SK-N-SH (cell line): ENCODE measurements at regions not wholly inside any gene's neighbourhood (a gene's known extent, or its start where the extent isn't known, plus 50 kb on each side); places are given as distances from the start of the nearest gene placed in this dataset.

Experiments used
- CTCF ChIA-PET: fragments of 300-600, 350-600 bp; formaldehyde crosslinking; extraction: SDS; loops from one replicate; lab custom pipeline; 2021; lab: Yijun Ruan, JAX
- POLR2A ChIA-PET: fragments of 350-600 bp; sonication (Branson Sonifier 250); formaldehyde crosslinking; extraction: SDS; loops from one replicate; lab custom pipeline; 2020; ENCODE audit warnings: antibody characterized with exemption, inconsistent platforms; lab: Yijun Ruan, JAX
- DNase-seq: peaks from one replicate; pipeline ENCODE4 v3.0.0; 2012
- H2AFZ ChIP-seq: fragments of 200-600 bp; sonication (generic); 2 replicates; pipeline ENCODE4 v1.8.1; 2016; ENCODE audit warnings: antibody characterized with exemption, mild to moderate bottlenecking, low read depth
- H3F3A ChIP-seq: fragments of 200-600 bp; sonication (generic); replicated peaks from 2 replicates; pipeline ENCODE3; 2016; ENCODE audit warnings: antibody characterized with exemption, mild to moderate bottlenecking; ENCODE audit not compliant: insufficient read depth
- H3K27ac ChIP-seq, 2 experiments: fragments of 200-500 bp in 1 of 2; fragments of 200-600 bp in 1 of 2; sonication (Bioruptor generic) in 1 of 2; sonication (generic), shearing (Covaris generic) in 1 of 2; 2 replicates each; pipeline versions ENCODE4 v1.5.1 to v1.6.1; 2014 to 2016; ENCODE audit warnings: low read depth in 2 of 2, inconsistent platforms in 1 of 2, low read length in 1 of 2, mild to moderate bottlenecking in 1 of 2, mixed read lengths in 1 of 2
- H3K27me3 ChIP-seq: fragments of 200-600 bp; sonication (generic), shearing (Covaris generic); 2 replicates; pipeline ENCODE4 v1.6.1; 2016; ENCODE audit warnings: mixed run types; ENCODE audit not compliant: insufficient read depth
- H3K36me3 ChIP-seq, 2 experiments: fragments of 200-500 bp in 1 of 2; fragments of 200-600 bp in 1 of 2; sonication (Bioruptor generic) in 1 of 2; sonication (generic) in 1 of 2; replicated peaks in 1 of 2; 2 replicates each; pipeline versions ENCODE3 to v1.5.1; 2014 to 2016; ENCODE audit warnings: low read length in 1 of 2, mild to moderate bottlenecking in 1 of 2; ENCODE audit not compliant: insufficient read depth in 2 of 2, control insufficient read depth in 1 of 2
- H3K4me1 ChIP-seq, 2 experiments: fragments of 200-500 bp in 1 of 2; fragments of 200-600 bp in 1 of 2; sonication (Bioruptor generic) in 1 of 2; sonication (generic), shearing (Covaris generic) in 1 of 2; 2 replicates each; pipeline versions ENCODE4 v1.5.1 to v1.6.1; 2014 to 2016; ENCODE audit warnings: low read depth in 1 of 2, low read length in 1 of 2, mixed run types in 1 of 2; ENCODE audit not compliant: insufficient read depth in 2 of 2, control insufficient read depth in 1 of 2
- H3K4me2 ChIP-seq: fragments of 200-600 bp; sonication (generic), shearing (Covaris generic); 2 replicates; pipeline ENCODE4 v1.6.1; 2017; ENCODE audit warnings: mixed run types
- H3K4me3 ChIP-seq, 2 experiments: fragments of 200-500 bp in 1 of 2; fragments of 200-600 bp in 1 of 2; sonication (Bioruptor generic) in 1 of 2; sonication (generic), shearing (Covaris generic) in 1 of 2; 2 replicates each; pipeline versions ENCODE4 v1.5.1 to v1.8.1; 2014 to 2016; ENCODE audit warnings: low read depth in 2 of 2, inconsistent platforms in 1 of 2, low read length in 1 of 2, mild to moderate bottlenecking in 1 of 2, mixed read lengths in 1 of 2, moderate library complexity in 1 of 2
- H3K79me2 ChIP-seq: fragments of 200-600 bp; sonication (generic); 2 replicates; pipeline ENCODE4 v1.8.1; 2017; ENCODE audit warnings: mild to moderate bottlenecking; ENCODE audit not compliant: insufficient read depth
- H3K9ac ChIP-seq: fragments of 200-600 bp; sonication (generic); 2 replicates; pipeline ENCODE4 v1.6.1; 2017; ENCODE audit warnings: mixed run types
- H3K9me2 ChIP-seq: fragments of 200-600 bp; sonication (generic); 2 replicates; pipeline ENCODE4 v1.6.1; 2017; ENCODE audit warnings: mixed run types
- H3K9me3 ChIP-seq: fragments of 200-600 bp; sonication (generic); 2 replicates; pipeline ENCODE4 v1.6.1; 2017; ENCODE audit warnings: mixed run types, mild to moderate bottlenecking, moderate library complexity
- H4K20me1 ChIP-seq: fragments of 200-600 bp; sonication (generic); 2 replicates; pipeline ENCODE4 v1.6.1; 2017; ENCODE audit warnings: mild to moderate bottlenecking, mixed run types; ENCODE audit not compliant: insufficient read depth
- CHD2 ChIP-seq: fragments of 150-350 bp; IDR thresholded peaks from 2 replicates; pipeline ENCODE4 v1.6.1; 2018; ENCODE audit warnings: low read length; ENCODE audit not compliant: partially characterized antibody
- CTCF ChIP-seq: fragments of 200-600 bp; sonication (generic); IDR thresholded peaks from 2 replicates; pipeline ENCODE4 v1.6.1; 2017; ENCODE audit warnings: antibody characterized with exemption, mild to moderate bottlenecking, moderate library complexity
- ELF1 ChIP-seq: IDR thresholded peaks from 2 replicates; pipeline ENCODE4 v1.4.0; 2012
- EP300 ChIP-seq, 2 experiments: IDR thresholded peaks; 2 replicates each; pipeline versions ENCODE4 v1.4.0 to v1.6.1; 2012; ENCODE audit warnings: borderline replicate concordance in 1 of 2, low read depth in 1 of 2, low read length in 1 of 2
- FOXJ3 ChIP-seq: sonication (generic); formaldehyde crosslinking; IDR thresholded peaks from 2 replicates; pipeline ENCODE4 v1.5.1; 2020; ENCODE audit warnings: mild to moderate bottlenecking, missing genetic modification reagents
- FOXM1 ChIP-seq: IDR thresholded peaks from 2 replicates; pipeline ENCODE4 v1.4.0; 2012; ENCODE audit warnings: low read depth, mild to moderate bottlenecking
- GABPA ChIP-seq: IDR thresholded peaks from 2 replicates; pipeline ENCODE4 v1.4.0; 2012; ENCODE audit warnings: low read depth, mild to moderate bottlenecking
- IRF3 ChIP-seq: fragments of 150-350 bp; IDR thresholded peaks from 2 replicates; pipeline ENCODE4 v1.6.1; 2016; ENCODE audit warnings: mild to moderate bottlenecking, low read depth, low read length
- MEF2A ChIP-seq: IDR thresholded peaks from 2 replicates; pipeline ENCODE4 v1.4.0; 2012; ENCODE audit warnings: low read depth, borderline replicate concordance
- NRF1 ChIP-seq: IDR thresholded peaks from 2 replicates; pipeline ENCODE4 v1.6.1; 2012; ENCODE audit warnings: low read depth, mild to moderate bottlenecking, low read length
- PBX3 ChIP-seq: IDR thresholded peaks from 2 replicates; pipeline ENCODE4; 2012
- POLR2AphosphoS5 ChIP-seq: IDR thresholded peaks from 2 replicates; pipeline ENCODE4 v1.6.1; 2012; ENCODE audit warnings: low read depth, low read length
- RAD21 ChIP-seq: IDR thresholded peaks from 2 replicates; pipeline ENCODE4 v1.6.1; 2012; ENCODE audit warnings: mild to moderate bottlenecking, low read length
- RFX5 ChIP-seq: IDR thresholded peaks from 2 replicates; pipeline ENCODE4 v1.6.1; 2012; ENCODE audit warnings: mild to moderate bottlenecking, improper control_type of control experiment, low read length
- SIN3A ChIP-seq: IDR thresholded peaks from 2 replicates; pipeline ENCODE4 v1.6.1; 2012; ENCODE audit warnings: low read depth, mild to moderate bottlenecking, low read length, moderate library complexity, borderline replicate concordance
- SMC3 ChIP-seq: IDR thresholded peaks from 2 replicates; pipeline ENCODE4 v1.6.1; 2012; ENCODE audit warnings: low read depth, low read length, improper control_type of control experiment
- TCF12 ChIP-seq: IDR thresholded peaks from 2 replicates; pipeline ENCODE4 v1.4.0; 2012
- TEAD4 ChIP-seq: IDR thresholded peaks from 2 replicates; pipeline ENCODE4 v1.4.0; 2012; ENCODE audit warnings: mild to moderate bottlenecking, borderline replicate concordance; ENCODE audit not compliant: insufficient read depth
- YY1 ChIP-seq: IDR thresholded peaks from 2 replicates; pipeline ENCODE4 v1.4.0; 2012; ENCODE audit warnings: low read depth, mild to moderate bottlenecking
- WGBS: methylation state at CpG from one replicate; pipeline ENCODE4 v1.1.6; 2017; ENCODE audit warnings: low lambda C conversion rate; 5-methylcytosine and 5-hydroxymethylcytosine counted together
- TF ChIP-seq, protein P1 (sequence below): fragments of 150-350 bp; IDR thresholded peaks from 2 replicates; pipeline ENCODE4 v1.6.1; 2017; ENCODE audit warnings: antibody characterized with exemption, low read length, low read depth, borderline replicate concordance

- no peak overlapping the region for H3K4me3 ChIP-seq
- WGBS: 0% methylated on average over 1 of the region's 1 CpG
Measured at GRCh38 chrX:88660836-88661235, 86.2 kb upstream of the CPXCR1 start.

GRCh38 chrX:88672261-88672660 lies 74.8 kb upstream of the CPXCR1 start:
- ChIA-PET POLR2A (no interaction called here), CTCF (no interaction called here)
- Histone ChIP-seq H3K4me1 (no peaks in the 10 kb centered on the region), H3K27ac (no peak overlapping the region), H4K20me1 (no peaks in the 10 kb centered on the region), H3K9me3 (no peaks in the 10 kb centered on the region), H2AFZ (no peak overlapping the region), H3K9ac (no peak overlapping the region), H3K27me3 (no peaks in the 10 kb centered on the region), H3F3A (no peaks in the 10 kb centered on the region), H3K4me3 (no peak overlapping the region), H3K36me3 (no peaks in the 10 kb centered on the region), H3K79me2 (no peaks in the 10 kb centered on the region), H3K9me2 (no peaks in the 10 kb centered on the region), H3K4me2 (no peak overlapping the region)
- no peak for TF ChIP-seq NRF1
- TF ChIP-seq, protein P1, sequence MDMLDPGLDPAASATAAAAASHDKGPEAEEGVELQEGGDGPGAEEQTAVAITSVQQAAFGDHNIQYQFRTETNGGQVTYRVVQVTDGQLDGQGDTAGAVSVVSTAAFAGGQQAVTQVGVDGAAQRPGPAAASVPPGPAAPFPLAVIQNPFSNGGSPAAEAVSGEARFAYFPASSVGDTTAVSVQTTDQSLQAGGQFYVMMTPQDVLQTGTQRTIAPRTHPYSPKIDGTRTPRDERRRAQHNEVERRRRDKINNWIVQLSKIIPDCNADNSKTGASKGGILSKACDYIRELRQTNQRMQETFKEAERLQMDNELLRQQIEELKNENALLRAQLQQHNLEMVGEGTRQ: no peak
- no peak for TF ChIP-seq POLR2AphosphoS5
- no peak for TF ChIP-seq EP300 (IDR thresholded peaks at IDR 0.05; ENCODE audit: borderline replicate concordance in 1 of 2, low read depth in 1 of 2, low read length in 1 of 2)
- no peak for TF ChIP-seq PBX3
- TF ChIP-seq FOXM1: no peak
- TF ChIP-seq FOXJ3 (CRISPR knock-in tag): no peak
- no peak for TF ChIP-seq MEF2A
- no peak for TF ChIP-seq SMC3
- WGBS: 3% methylated on average over 4 of the region's 4 CpGs
- no peak for DNase-seq

More at GRCh38 chrX:88660836-88661235, 86.2 kb upstream of the CPXCR1 start:
- no peak overlapping the region for H2AFZ ChIP-seq
- ChIA-PET POLR2A (no interaction called here), CTCF (no interaction called here)
- no peaks in the 10 kb centered on the region for H3K27me3 ChIP-seq
- H3F3A ChIP-seq: no peaks in the 10 kb centered on the region
- H3K4me1 ChIP-seq: no peaks in the 10 kb centered on the region
- no peaks in the 10 kb centered on the region for H4K20me1 ChIP-seq
- H3K9me3 ChIP-seq: no peaks in the 10 kb centered on the region
- H3K4me2 ChIP-seq: no peak overlapping the region
- H3K27ac ChIP-seq: no peak overlapping the region
- TF ChIP-seq RFX5: no peak
- no peak for TF ChIP-seq TCF12
- no peak for TF ChIP-seq IRF3
- TF ChIP-seq SIN3A: no peak
- no peak for TF ChIP-seq GABPA
- no peak for TF ChIP-seq EP300 (IDR thresholded peaks at IDR 0.05; ENCODE audit: borderline replicate concordance in 1 of 2, low read depth in 1 of 2, low read length in 1 of 2)
- TF ChIP-seq, protein P1: no peak
- TF ChIP-seq YY1: no peak
- TF ChIP-seq SMC3: no peak
- no peak for TF ChIP-seq CHD2
- no peak for TF ChIP-seq TEAD4
- TF ChIP-seq RAD21: no peak
- no peak for TF ChIP-seq ELF1
- no peak for TF ChIP-seq FOXM1
- TF ChIP-seq CTCF: no peak
- no peak for DNase-seq
- no peaks in the 10 kb centered on the region for H3K79me2 ChIP-seq
- H3K36me3 ChIP-seq: no peaks in the 10 kb centered on the region
- H3K9ac ChIP-seq: no peak overlapping the region
- no peaks in the 10 kb centered on the region for H3K9me2 ChIP-seq
